Ishikawa (cell line): ENCODE measurements at regions not wholly inside any gene's neighbourhood (a gene's known extent, or its start where the extent isn't known, plus 50 kb on each side); places are given as distances from the start of the nearest gene placed in this dataset.

ENCODE experiments used
- CEBPB ChIP-seq: IDR thresholded peaks from 2 replicates; pipeline ENCODE4 v1.6.1; 2012
- CREB1 ChIP-seq: IDR thresholded peaks from 2 replicates; pipeline ENCODE4 v1.6.1; 2012; ENCODE audit warnings: low read depth
- EGR1 ChIP-seq: IDR thresholded peaks from 2 replicates; pipeline ENCODE4 v1.6.1; 2012
- EP300 ChIP-seq: IDR thresholded peaks from 2 replicates; pipeline ENCODE4 v1.6.1; 2012; ENCODE audit warnings: borderline replicate concordance
- FOXM1 ChIP-seq: IDR thresholded peaks from 2 replicates; pipeline ENCODE4 v1.6.1; 2012; ENCODE audit warnings: low read depth, borderline replicate concordance
- MAX ChIP-seq: IDR thresholded peaks from 2 replicates; pipeline ENCODE4 v1.6.1; 2012
- NFIC ChIP-seq: IDR thresholded peaks from 2 replicates; pipeline ENCODE4 v1.6.1; 2012
- RAD21 ChIP-seq: IDR thresholded peaks from 2 replicates; pipeline ENCODE4 v1.6.1; 2012; ENCODE audit warnings: low read depth
- TAF1 ChIP-seq: IDR thresholded peaks from 2 replicates; pipeline ENCODE4 v1.6.1; 2012; ENCODE audit warnings: low read depth, mild to moderate bottlenecking
- TCF12 ChIP-seq: IDR thresholded peaks from 2 replicates; pipeline ENCODE4 v1.6.1; 2012; ENCODE audit warnings: low read depth
- TEAD4 ChIP-seq: IDR thresholded peaks from 2 replicates; pipeline ENCODE4 v1.6.1; 2012
- USF1 ChIP-seq: IDR thresholded peaks from 2 replicates; pipeline ENCODE4 v1.6.1; 2012
- YY1 ChIP-seq: IDR thresholded peaks from 2 replicates; pipeline ENCODE4 v1.6.1; 2012; ENCODE audit warnings: low read depth
- ZBTB7A ChIP-seq: IDR thresholded peaks from 2 replicates; pipeline ENCODE4 v1.6.1; 2012; ENCODE audit warnings: low read depth
- TF ChIP-seq, protein P1 (sequence below): IDR thresholded peaks from 2 replicates; pipeline ENCODE4 v1.6.1; 2012; ENCODE audit warnings: low read depth, mild to moderate bottlenecking

GRCh38 chr18:22560797-22561196 is 143.1 kb upstream of the CTAGE1 start:
- TF ChIP-seq NFIC, result no peak
- no peak for TF ChIP-seq TCF12
- no peak for TF ChIP-seq RAD21
- TF ChIP-seq, protein P1, sequence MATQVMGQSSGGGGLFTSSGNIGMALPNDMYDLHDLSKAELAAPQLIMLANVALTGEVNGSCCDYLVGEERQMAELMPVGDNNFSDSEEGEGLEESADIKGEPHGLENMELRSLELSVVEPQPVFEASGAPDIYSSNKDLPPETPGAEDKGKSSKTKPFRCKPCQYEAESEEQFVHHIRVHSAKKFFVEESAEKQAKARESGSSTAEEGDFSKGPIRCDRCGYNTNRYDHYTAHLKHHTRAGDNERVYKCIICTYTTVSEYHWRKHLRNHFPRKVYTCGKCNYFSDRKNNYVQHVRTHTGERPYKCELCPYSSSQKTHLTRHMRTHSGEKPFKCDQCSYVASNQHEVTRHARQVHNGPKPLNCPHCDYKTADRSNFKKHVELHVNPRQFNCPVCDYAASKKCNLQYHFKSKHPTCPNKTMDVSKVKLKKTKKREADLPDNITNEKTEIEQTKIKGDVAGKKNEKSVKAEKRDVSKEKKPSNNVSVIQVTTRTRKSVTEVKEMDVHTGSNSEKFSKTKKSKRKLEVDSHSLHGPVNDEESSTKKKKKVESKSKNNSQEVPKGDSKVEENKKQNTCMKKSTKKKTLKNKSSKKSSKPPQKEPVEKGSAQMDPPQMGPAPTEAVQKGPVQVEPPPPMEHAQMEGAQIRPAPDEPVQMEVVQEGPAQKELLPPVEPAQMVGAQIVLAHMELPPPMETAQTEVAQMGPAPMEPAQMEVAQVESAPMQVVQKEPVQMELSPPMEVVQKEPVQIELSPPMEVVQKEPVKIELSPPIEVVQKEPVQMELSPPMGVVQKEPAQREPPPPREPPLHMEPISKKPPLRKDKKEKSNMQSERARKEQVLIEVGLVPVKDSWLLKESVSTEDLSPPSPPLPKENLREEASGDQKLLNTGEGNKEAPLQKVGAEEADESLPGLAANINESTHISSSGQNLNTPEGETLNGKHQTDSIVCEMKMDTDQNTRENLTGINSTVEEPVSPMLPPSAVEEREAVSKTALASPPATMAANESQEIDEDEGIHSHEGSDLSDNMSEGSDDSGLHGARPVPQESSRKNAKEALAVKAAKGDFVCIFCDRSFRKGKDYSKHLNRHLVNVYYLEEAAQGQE, result no peak
- TF ChIP-seq MAX, result no peak
- TF ChIP-seq EGR1, result no peak
- no peak for TF ChIP-seq TAF1
- TF ChIP-seq EP300, result no peak
- TF ChIP-seq CEBPB, result no peak
- TF ChIP-seq USF1, result no peak

GRCh38 chr18:22563164-22563583 is 145.5 kb upstream of the CTAGE1 start:
- TF ChIP-seq MAX, result no peak
- TF ChIP-seq TEAD4, result 0 out of 2 replicates have a peak, but pooled peaks have one; percentile 15
- TF ChIP-seq RAD21, result peak; percentile 90
- TF ChIP-seq TAF1, result no peak

- TF ChIP-seq TAF1 (no peak), CREB1 (no peak)
- TF ChIP-seq, protein P1, result no peak
Measured at GRCh38 chr18:22564036-22564435, 146.3 kb upstream of the CTAGE1 start.

DNA sequence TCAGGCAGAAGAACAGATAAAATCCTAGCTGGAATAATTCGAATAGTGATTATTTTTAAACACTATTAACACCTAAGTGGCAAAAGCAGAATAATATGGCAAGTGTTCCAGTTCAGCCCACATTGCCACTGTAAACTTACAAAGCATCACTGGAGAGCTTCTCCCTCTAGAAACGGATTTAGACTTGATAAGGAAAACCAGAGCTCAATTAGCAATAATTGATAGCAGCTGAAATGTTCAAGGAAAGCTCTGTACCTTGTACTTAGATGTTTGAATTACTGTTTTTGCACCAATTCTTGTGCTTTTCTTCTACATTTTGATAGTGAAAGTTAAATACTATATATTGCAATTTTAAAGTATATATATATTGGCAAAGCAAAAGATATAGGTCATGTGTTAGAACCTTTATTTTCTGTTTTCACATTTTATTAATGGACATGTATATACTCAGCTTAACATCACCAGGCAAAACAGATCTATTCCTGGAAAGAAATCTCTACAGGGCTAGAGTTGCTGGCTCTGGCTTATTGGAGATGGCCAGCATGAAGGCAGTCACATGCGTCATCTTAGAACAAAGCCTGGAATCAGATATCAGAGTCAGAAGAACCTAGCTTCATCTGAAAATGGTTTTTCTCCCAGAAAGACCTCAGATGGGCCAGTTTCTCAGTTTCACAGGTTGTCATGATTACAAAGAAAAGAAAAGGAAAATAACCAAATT is 149.1 kb upstream of the CTAGE1 start:
- no peak for TF ChIP-seq TAF1
- no peak for TF ChIP-seq ZBTB7A
- no peak for TF ChIP-seq MAX
- TF ChIP-seq TCF12, result no peak
- no peak for TF ChIP-seq YY1
- TF ChIP-seq EGR1, result no peak
- no peak for TF ChIP-seq TEAD4
- TF ChIP-seq USF1, result no peak
- TF ChIP-seq FOXM1, result no peak
- no peak for TF ChIP-seq EP300
- no peak for TF ChIP-seq CEBPB
- no peak for TF ChIP-seq NFIC
- TF ChIP-seq CREB1, result no peak
- no peak for TF ChIP-seq RAD21
- TF ChIP-seq, protein P1, result no peak

- TF ChIP-seq NFIC, result no peak
- TF ChIP-seq FOXM1, result no peak
- no peak for TF ChIP-seq ZBTB7A
- TF ChIP-seq TAF1, result no peak
- no peak for TF ChIP-seq RAD21
- TF ChIP-seq EP300, result no peak
- TF ChIP-seq USF1, result no peak
- TF ChIP-seq, protein P1, result no peak
- TF ChIP-seq EGR1, result no peak
Measured at GRCh38 chr18:22567794-22568193, 150.1 kb upstream of the CTAGE1 start.
